ENCODE measurements at regions not wholly inside any gene's neighbourhood (a gene's known extent, or its start where the extent isn't known, plus 50 kb on each side); places are given as distances from the start of the nearest gene placed in this dataset.

GRCh38 chr11:42840176-42840829 is 471.5 kb upstream of the API5 start:
- TF ChIP-seq POLR2AphosphoS5 (IDR thresholded peaks at IDR 0.05) (no peak), CTCF (IDR thresholded peaks at IDR 0.05) (no peak), EP300 (IDR thresholded peaks at IDR 0.05) (no peak), POLR2A (IDR thresholded peaks at IDR 0.05) (no peak)

Data from gastroesophageal sphincter (tissue), 3 donors.